ENCODE measurements at regions not wholly inside any gene's neighbourhood (a gene's known extent, or its start where the extent isn't known, plus 50 kb on each side); places are given as distances from the start of the nearest gene placed in this dataset.

GRCh38 chr3:459311-459670, 262.7 kb downstream of the CHL1 start:
- DNase-seq, result peak in 1 of 2 donors; percentile 14

DNA sequence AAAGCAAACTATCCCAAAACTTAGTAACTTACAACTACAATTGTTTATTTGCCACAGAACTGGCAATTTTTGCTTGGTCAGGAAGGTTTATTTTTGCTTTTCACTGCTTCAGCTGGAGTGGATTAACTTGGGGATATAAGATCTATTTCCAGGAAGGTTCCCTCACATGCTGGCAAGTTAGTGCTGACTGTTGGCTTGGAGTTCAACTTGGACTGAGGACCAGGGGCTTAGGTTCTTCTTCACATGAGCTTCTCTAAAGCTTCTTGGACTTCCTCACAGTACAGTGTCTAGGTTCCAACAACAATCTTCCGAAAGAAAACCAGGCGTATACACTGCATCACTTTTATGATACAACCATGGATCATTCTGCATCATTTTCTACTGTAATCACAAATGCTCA, 264.4 kb downstream of the CHL1 start:
- no peak for DNase-seq

GRCh38 chr3:462851-463250, 266.3 kb downstream of the CHL1 start:
- no peak for DNase-seq

DNA sequence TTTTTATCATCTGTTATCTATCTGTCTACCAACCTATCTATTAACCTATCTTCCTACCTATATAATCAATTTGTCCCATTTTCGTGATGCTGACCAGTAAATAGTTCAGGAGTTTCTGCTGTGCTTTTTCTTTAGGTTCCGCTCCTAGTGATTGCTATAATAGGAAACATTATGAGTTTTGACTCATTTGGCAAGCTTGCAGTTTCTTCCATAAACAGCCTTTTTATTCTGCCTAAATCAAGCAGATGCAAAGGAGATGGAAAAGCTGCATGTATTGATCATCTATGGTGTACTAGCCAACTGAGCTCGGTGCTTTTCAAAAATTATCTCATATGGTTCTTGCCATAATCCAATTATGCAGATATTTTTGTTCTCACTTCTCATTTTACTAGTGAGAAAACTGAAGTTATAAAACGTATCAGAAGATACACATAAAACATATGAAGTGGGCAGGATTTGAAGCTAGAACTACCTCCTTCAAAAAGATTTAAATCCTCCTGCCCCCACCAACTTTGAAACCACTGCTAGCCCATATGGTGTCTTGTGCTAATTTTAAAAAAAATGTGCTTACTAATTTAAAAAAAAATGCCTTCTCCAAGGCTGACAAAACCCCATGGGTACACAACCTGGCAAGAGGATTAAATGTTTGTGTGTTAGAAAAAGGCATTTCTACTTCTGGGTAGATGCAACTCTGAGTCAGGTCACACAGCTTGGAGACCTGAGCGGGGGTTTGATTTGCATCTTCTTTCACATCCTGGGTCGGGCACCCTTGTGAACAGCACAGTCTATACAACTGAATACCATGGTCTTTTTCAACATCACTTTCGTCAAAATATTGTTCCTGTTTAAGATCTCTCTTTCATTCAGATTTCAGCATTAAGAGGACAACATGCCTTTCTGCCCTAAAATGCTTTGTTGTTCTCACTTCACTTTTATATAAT, 267.0 kb downstream of the CHL1 start:
- DNase-seq, result peak in 1 of 2 donors; percentile 11

DNA sequence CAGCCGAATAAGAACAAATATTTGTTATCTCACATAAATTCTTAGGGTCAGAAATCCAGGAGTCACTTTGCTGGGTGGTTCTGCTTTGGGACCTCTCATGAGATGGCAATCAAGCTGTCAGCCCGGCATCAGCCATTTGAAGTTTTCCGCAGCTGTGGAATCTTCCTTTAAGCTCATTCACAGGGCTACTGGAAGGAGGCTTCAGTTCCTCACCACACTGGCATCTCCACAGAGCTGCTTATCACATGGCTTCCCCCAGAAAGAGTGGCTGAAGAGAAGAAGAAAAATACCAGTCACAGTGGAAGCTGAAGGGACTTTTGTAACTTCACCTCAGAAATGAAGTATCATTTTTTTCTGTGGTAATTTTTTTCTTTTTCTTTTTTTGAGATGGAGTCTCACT, 267.7 kb downstream of the CHL1 start:
- no peak for DNase-seq

- peak in 1 of 2 donors; percentile 4 for DNase-seq
Measured at GRCh38 chr3:468172-468571, 271.6 kb downstream of the CHL1 start.

- DNase-seq, result no peak
Measured at GRCh38 chr3:473033-473800, 276.7 kb downstream of the CHL1 start.

DNA sequence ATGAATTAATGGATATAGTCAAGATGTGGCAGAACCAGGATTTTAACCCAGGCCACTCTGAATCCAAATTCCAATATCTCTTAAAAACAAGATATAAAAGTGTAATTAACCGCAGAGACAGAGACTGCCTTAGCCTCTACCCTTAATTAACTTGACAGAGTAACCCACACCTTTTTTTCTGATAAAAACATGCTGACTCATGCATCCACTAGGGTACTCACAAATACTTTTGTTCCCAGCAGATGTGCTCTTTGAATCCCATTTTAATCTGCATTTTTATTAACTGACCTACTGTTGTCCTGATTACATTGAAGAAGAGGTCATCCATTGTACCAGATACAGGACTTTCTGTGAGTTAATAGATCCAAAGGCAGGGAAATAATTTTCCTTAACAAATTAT, 278.3 kb downstream of the CHL1 start:
- no peak for DNase-seq

GRCh38 chr3:480070-480469, 283.5 kb downstream of the CHL1 start:
- DNase-seq, result no peak

GRCh38 chr3:481111-481510, 284.5 kb downstream of the CHL1 start:
- DNase-seq, result no peak

DNA sequence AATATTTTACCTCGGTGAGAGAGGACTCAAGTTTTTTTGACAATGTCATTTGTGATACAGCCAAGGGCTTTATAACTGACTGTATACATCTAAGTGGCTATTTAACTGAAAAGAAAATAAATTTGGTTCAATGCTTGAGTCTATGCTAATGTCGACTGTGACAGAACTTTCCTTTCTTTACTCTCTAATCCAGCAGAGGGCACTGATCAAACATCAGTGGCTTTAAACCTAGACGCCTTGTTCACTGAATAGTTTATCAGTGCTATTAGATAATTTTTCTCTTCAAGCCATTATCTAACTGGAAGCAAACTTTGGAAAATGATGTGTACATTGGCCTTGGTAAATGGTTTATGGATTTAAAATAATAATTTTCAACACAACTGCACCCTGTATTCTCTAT, 285.1 kb downstream of the CHL1 start:
- no peak for DNase-seq

DNA sequence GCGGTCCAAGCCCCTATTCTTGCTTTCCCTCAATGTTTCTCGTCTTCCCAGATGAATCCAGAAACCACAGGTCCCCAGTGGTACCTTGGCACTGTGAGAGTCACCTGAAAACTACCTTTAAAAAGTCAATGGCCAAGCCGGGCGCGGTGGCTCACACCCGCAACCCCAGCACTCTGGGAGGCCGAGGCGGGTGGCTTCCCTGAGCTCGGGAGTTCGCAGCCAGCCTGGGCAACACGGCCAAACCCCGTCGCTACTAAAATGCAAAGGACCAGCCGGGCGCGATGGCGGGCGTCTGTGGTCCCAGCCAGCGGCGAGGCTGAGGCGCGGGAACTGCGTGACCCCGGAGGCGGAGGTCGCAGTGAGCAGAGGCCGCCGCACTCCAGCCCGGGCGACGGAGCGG, 285.9 kb downstream of the CHL1 start:
- no peak for DNase-seq

DNA sequence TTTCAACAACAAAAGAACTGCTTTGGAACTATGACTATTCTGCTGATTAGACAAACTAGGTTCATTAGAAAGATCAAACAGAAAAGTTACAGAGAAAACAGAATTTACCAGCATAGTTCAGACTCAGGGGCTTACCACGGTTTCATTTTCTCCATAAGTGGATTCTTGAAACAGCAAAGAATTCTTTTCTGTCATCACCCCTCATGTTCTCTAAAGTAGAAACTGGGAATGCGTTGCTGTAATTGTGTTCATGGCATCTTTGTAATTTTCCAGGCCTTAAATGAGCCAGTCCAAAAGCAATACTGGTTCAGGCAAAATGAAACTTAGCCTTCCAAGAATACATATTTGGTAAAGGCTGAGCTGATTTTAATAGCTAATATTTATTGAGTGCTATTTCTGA, 287.8 kb downstream of the CHL1 start:
- DNase-seq, result no peak

GRCh38 chr3:487614-488013, 291.1 kb downstream of the CHL1 start:
- no peak for DNase-seq

- DNase-seq, result no peak
Measured at GRCh38 chr3:492586-493316, 296.2 kb downstream of the CHL1 start.

- no peak for DNase-seq
Measured at GRCh38 chr3:494190-494589, 297.6 kb downstream of the CHL1 start.

- no peak for DNase-seq
Measured at GRCh38 chr3:498487-498886, 301.9 kb downstream of the CHL1 start.

DNA sequence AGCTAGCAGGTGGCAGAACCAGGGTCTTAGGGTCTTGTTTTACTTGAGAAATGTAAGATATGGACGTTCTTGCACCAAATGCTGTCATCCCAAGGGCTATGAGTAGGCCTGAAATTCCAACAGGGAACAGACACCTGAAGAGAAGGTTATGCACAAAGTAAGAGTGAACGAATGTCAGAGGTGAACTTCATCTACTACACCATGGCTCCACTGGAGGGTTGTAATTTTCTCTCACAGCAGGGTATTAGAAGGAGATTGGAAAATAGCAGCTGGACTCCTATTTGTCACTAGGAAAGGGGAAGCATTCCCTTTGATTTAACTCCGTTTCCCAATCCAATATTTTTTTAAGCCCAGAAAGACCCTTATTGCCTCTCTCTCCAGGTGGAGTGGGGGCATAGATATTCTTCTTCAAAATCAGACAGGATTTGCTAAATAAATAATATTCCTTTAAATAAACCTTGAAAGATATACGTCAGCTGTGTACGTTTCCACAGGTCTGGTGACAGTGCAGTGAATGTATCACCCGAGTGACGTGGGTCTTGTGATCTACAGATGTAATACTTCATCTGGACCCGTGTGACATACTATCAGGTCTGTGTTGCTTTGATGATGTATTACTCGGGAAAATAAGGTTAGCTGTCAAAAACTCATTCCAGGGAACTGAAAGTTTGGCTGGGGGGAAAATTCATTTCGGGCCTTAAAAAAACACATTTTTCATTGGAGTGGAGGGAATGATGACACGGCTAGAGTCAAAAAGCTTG, 302.6 kb downstream of the CHL1 start:
- no peak for DNase-seq

- no peak for DNase-seq
Measured at GRCh38 chr3:502486-502885, 305.9 kb downstream of the CHL1 start.

GRCh38 chr3:513301-513700, 316.7 kb downstream of the CHL1 start:
- no peak for DNase-seq

DNA sequence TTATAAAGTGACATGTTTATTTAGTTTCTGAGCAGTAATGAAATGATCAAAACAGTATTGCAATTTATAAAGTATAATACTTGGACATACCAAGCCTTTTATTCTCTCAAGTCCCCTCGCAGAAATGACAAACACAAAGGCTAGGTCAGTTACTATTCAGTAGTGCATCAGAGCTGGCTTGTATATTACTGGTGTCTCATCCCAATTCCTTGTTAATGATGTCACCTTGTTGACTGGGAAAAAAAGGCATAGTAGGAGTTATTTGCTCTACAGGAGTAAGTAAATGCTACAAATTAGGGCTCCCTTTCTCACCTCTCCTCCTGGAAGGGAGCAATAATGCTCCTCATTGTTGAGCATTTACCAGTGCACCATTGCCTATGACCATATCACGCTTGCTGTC, 317.6 kb downstream of the CHL1 start:
- DNase-seq, result no peak

- DNase-seq, result no peak
Measured at GRCh38 chr3:519026-519425, 322.5 kb downstream of the CHL1 start.

- no peak for DNase-seq
Measured at GRCh38 chr3:522888-523287, 326.3 kb downstream of the CHL1 start.
